Gastrocnemius medialis (tissue), 4 donors: ENCODE measurements at regions not wholly inside any gene's neighbourhood (a gene's known extent, or its start where the extent isn't known, plus 50 kb on each side); places are given as distances from the start of the nearest gene placed in this dataset.

Experiments used
- ATAC-seq, 2 donors: fragments of 150-250 bp; one replicate each; pipeline ENCODE4 v1.9.1; 2016
- DNase-seq, 2 donors: peaks; one replicate each; pipeline ENCODE4 v3.0.0-alpha.2; 2019
- H3K27ac ChIP-seq, 4 donors: fragments of 200-600 bp; sonication (generic); 1 replicate in 1 of 4; 2 replicates in 3 of 4; pipeline ENCODE4 v1.5.1; 2016 to 2018; ENCODE audit warnings: mild to moderate bottlenecking in 2 of 4, moderate library complexity in 1 of 4
- H3K27me3 ChIP-seq, 3 donors: fragments of 200-600 bp; sonication (generic) in 2 of 3; 1 replicate in 1 of 3; 2 replicates in 2 of 3; pipeline versions ENCODE4 v1.5.1 to v1.6.0; 2016 to 2019; ENCODE audit warnings: mild to moderate bottlenecking in 1 of 3, moderate library complexity in 1 of 3
- H3K36me3 ChIP-seq, 2 donors: fragments of 200-600 bp; sonication (generic) in 1 of 2; one replicate each; pipeline ENCODE4 v1.5.1; 2017 to 2018
- H3K4me1 ChIP-seq, 2 donors: fragments of 200-600 bp; sonication (generic) in 1 of 2; one replicate each; pipeline ENCODE4 v1.5.1; 2016 to 2017; ENCODE audit warnings: mild to moderate bottlenecking in 2 of 2
- H3K4me3 ChIP-seq, 4 donors: fragments of 200-600 bp; sonication (generic) in 3 of 4; 1 replicate in 1 of 4; 2 replicates in 3 of 4; pipeline ENCODE4 v1.5.1; 2016 to 2019; ENCODE audit warnings: mild to moderate bottlenecking in 2 of 4
- H3K9me3 ChIP-seq, 3 donors: fragments of 200-600 bp; sonication (generic) in 2 of 3; 1 replicate in 1 of 3; 2 replicates in 2 of 3; pipeline ENCODE4 v1.5.1; 2016 to 2019
- POLR2A ChIP-seq, 2 donors: fragments of 450-650 bp; IDR thresholded peaks; one replicate each; pipeline ENCODE4 v1.6.1; 2017; ENCODE audit warnings: antibody characterized with exemption in 2 of 2, mild to moderate bottlenecking in 2 of 2, moderate library complexity in 2 of 2
- in situ Hi-C, 4 donors: fragments of 200-750 bp; cut with MboI; loops; one replicate each; pipeline versions ENCODE4 v1.15.0 to v1.8.0; 2017; ENCODE audit warnings: low sequenced_read_pairs in 4 of 4
- intact Hi-C: fragments of 100-400 bp; cut with DNase I; formaldehyde crosslinking; loops from one replicate; pipeline ENCODE4 v1.15.1; 2023; ENCODE audit warnings: low total_unique reads
- TF ChIP-seq, protein P1 (sequence below), 5 experiments: fragments of 450-650 bp in 3 of 5; fragments of 200-600 bp in 2 of 5; sonication (generic) in 2 of 5; IDR thresholded peaks in 4 of 5; conservative IDR thresholded peaks in 1 of 5; 1 replicate in 4 of 5; 2 replicates in 1 of 5; pipeline ENCODE4 v1.5.1; 2016 to 2019; ENCODE audit warnings: antibody characterized with exemption in 5 of 5, mild to moderate bottlenecking in 3 of 5, moderate library complexity in 3 of 5

DNA sequence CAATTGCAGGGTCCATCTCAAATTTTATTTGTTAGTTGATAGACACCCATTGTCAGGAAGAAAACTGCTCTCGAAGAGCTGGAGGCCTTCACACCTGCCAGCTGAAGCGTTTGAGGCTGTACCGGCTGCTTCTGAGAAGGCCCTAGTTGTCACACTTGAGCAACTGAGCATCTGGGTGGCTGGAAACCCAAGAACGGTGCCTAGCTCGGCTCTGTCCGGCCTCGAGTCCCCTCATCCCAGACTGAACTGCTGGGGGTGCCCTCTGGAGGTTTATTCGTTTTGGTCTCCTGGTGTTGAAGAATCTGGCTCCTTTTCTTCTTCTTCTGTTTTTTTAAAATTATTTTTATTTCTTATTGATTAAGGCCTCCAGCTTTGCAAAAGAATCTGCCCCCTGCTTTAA is 59.3 kb upstream of the EXOC6 start:
- ATAC-seq (no peak), DNase-seq (no peak)
- TF ChIP-seq, protein P1, sequence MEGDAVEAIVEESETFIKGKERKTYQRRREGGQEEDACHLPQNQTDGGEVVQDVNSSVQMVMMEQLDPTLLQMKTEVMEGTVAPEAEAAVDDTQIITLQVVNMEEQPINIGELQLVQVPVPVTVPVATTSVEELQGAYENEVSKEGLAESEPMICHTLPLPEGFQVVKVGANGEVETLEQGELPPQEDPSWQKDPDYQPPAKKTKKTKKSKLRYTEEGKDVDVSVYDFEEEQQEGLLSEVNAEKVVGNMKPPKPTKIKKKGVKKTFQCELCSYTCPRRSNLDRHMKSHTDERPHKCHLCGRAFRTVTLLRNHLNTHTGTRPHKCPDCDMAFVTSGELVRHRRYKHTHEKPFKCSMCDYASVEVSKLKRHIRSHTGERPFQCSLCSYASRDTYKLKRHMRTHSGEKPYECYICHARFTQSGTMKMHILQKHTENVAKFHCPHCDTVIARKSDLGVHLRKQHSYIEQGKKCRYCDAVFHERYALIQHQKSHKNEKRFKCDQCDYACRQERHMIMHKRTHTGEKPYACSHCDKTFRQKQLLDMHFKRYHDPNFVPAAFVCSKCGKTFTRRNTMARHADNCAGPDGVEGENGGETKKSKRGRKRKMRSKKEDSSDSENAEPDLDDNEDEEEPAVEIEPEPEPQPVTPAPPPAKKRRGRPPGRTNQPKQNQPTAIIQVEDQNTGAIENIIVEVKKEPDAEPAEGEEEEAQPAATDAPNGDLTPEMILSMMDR (IDR thresholded peaks at IDR 0.05 in 4 of 5, conservative IDR thresholded peaks at IDR 0.05 in 1 of 5) = no peak
- no peak for TF ChIP-seq POLR2A (IDR thresholded peaks at IDR 0.05)
- Histone ChIP-seq H3K4me3 (no peak overlapping the region), H3K27me3 (no peaks in the 10 kb centered on the region), H3K9me3 (no peaks in the 10 kb centered on the region), H3K36me3 (no peaks in the 10 kb centered on the region), H3K4me1 (peaks cover 0 to 4% of the 10 kb centered on the region in 2 donors), H3K27ac (no peak overlapping the region)
- in situ Hi-C loops (no loop called here), intact Hi-C loops (no loop called here)

DNA sequence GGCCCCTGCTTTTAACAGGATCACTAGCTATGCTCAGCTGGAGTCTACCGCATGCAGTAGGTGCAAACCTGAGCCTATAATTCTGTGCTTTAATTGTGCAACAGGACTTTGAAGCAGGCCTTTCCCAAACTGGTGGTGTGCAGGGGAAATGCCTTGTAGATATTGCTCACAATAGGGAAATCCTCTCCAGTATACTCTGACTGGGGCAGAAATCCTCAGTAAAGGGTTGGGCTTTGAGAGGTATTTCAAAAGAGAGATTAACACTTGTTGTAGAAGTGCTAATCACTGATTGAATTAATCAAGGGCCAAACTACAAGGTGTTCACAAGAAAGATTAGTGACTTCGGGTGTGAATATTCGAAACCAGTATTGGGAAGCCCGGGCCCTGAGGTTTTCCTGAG is 58.5 kb upstream of the EXOC6 start:
- no peak for DNase-seq
- no peak for TF ChIP-seq POLR2A (IDR thresholded peaks at IDR 0.05)
- TF ChIP-seq, protein P1 (IDR thresholded peaks at IDR 0.05 in 4 of 5, conservative IDR thresholded peaks at IDR 0.05 in 1 of 5) = no peak

DNA sequence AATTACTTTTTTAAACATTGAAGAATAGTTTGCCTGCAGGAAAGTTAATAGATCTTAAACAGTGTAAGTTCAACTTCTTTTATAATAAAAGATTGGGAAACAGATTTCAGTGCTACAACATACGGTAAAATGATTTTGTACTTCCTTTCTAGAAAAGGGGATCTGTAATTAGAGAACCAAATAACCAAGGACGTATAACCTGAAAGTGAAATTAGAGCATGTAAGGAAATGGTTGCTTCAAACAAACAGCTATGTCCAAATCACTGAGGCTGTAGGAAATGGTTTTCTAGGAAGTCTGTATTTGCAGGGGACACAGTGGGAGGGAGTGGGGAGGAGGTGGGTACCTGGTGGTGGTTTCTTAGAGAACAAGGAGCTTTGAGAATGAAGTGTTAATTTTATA is 57.9 kb upstream of the EXOC6 start:
- TF ChIP-seq, protein P1 (IDR thresholded peaks at IDR 0.05 in 4 of 5, conservative IDR thresholded peaks at IDR 0.05 in 1 of 5) = no peak
- TF ChIP-seq POLR2A (IDR thresholded peaks at IDR 0.05) = no peak
- no peaks in the 10 kb centered on the region for H3K36me3 ChIP-seq
- ATAC-seq (no peak), DNase-seq (no peak)
- H3K27ac ChIP-seq = no peak overlapping the region
- no peaks in the 10 kb centered on the region for H3K27me3 ChIP-seq
- H3K4me3 ChIP-seq = no peak overlapping the region
- in situ Hi-C loops (no loop called here), intact Hi-C loops (no loop called here)
- no peaks in the 10 kb centered on the region for H3K9me3 ChIP-seq
- H3K4me1 ChIP-seq = peaks cover 0 to 4% of the 10 kb centered on the region in 2 donors

More for the DNA sequence above, 58.5 kb upstream of the EXOC6 start:
- Histone ChIP-seq H3K36me3 (no peaks in the 10 kb centered on the region), H3K27me3 (no peaks in the 10 kb centered on the region), H3K27ac (no peak overlapping the region), H3K9me3 (no peaks in the 10 kb centered on the region), H3K4me3 (no peak overlapping the region), H3K4me1 (peaks cover 0 to 4% of the 10 kb centered on the region in 2 donors)
- in situ Hi-C loops (no loop called here), intact Hi-C loops (no loop called here)
- ATAC-seq = no peak

DNA sequence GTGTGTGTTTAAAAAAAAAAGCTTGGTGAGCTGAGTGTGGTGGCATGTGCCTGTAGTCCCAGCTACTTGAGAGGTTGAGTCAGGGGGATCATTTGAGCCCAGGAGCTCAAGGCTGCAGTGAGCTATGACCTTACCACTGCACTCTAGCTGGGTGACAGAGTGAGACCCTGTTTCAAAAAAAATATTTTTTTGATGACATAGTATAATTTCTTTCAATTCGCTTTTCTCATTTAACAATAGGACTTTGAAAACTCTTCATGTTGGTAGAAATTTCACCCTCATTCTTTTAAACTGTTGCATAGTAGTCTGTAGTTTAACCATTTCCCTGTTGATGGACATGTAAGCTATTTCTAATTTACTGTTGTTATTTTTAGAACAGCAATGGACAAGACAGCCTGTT is 55.7 kb upstream of the EXOC6 start:
- intact Hi-C loops = no loop called here
- ATAC-seq (no peak), DNase-seq (no peak)

More for the DNA sequence above, 55.7 kb upstream of the EXOC6 start:
- no peaks in the 10 kb centered on the region for H3K9me3 ChIP-seq
- TF ChIP-seq, protein P1 (IDR thresholded peaks at IDR 0.05 in 4 of 5, conservative IDR thresholded peaks at IDR 0.05 in 1 of 5) = no peak
- no peak for TF ChIP-seq POLR2A (IDR thresholded peaks at IDR 0.05)
- no peaks in the 10 kb centered on the region for H3K36me3 ChIP-seq
- H3K27me3 ChIP-seq = no peaks in the 10 kb centered on the region
- H3K27ac ChIP-seq = no peak overlapping the region
- in situ Hi-C loops = no loop called here
- peaks cover 0 to 4% of the 10 kb centered on the region in 2 donors for H3K4me1 ChIP-seq
- no peak overlapping the region for H3K4me3 ChIP-seq
